Nephron (organoid): ENCODE measurements at regions not wholly inside any gene's neighbourhood (a gene's known extent, or its start where the extent isn't known, plus 50 kb on each side); places are given as distances from the start of the nearest gene placed in this dataset.
"Not testable (repeated sequence)": the region's sequence is repeated elsewhere in the genome, so short reads cannot be mapped to it uniquely, and the experiment has no call there.

Source experiments
- H3K27ac Mint-ChIP-seq, 3 experiments: 2 replicates each; pipeline ENCODE4 v1.8.0; 2020; ENCODE audit warnings: mixed read lengths in 3 of 3, mild to moderate bottlenecking in 2 of 3, moderate library complexity in 1 of 3
- H3K27me3 Mint-ChIP-seq: 2 replicates; pipeline ENCODE4 v1.8.0; 2021; ENCODE audit warnings: low read depth, mild to moderate bottlenecking, moderate library complexity, mixed read lengths
- H3K36me3 Mint-ChIP-seq: 2 replicates; pipeline ENCODE4 v1.8.0; 2020; ENCODE audit warnings: low read depth, mixed read lengths
- H3K4me1 Mint-ChIP-seq: 2 replicates; pipeline ENCODE4 v1.8.0; 2020; ENCODE audit warnings: mixed read lengths
- H3K4me3 Mint-ChIP-seq, 3 experiments: 2 replicates each; pipeline ENCODE4 v1.8.0; 2020; ENCODE audit warnings: mild to moderate bottlenecking in 3 of 3, mixed read lengths in 3 of 3, moderate library complexity in 2 of 3
- H3K9me3 Mint-ChIP-seq: 2 replicates; pipeline ENCODE4 v1.8.0; 2020; ENCODE audit warnings: mixed read lengths
- TF ChIP-seq, protein P1 (sequence below), 3 experiments: fragments of 200-600 bp; sonication (generic); IDR thresholded peaks; one replicate each; pipeline ENCODE4 v1.5.0; 2021; ENCODE audit warnings: antibody characterized with exemption in 3 of 3; ENCODE audit not compliant: unreplicated experiment in 3 of 3

- Mint-ChIP-seq H3K27ac (no peak overlapping the region), H3K27me3 (peaks cover 3% of the 10 kb centered on the region), H3K9me3 (no peaks in the 10 kb centered on the region), H3K36me3 (no peaks in the 10 kb centered on the region), H3K4me1 (no peaks in the 10 kb centered on the region), H3K4me3 (no peak overlapping the region)
- TF ChIP-seq, protein P1, sequence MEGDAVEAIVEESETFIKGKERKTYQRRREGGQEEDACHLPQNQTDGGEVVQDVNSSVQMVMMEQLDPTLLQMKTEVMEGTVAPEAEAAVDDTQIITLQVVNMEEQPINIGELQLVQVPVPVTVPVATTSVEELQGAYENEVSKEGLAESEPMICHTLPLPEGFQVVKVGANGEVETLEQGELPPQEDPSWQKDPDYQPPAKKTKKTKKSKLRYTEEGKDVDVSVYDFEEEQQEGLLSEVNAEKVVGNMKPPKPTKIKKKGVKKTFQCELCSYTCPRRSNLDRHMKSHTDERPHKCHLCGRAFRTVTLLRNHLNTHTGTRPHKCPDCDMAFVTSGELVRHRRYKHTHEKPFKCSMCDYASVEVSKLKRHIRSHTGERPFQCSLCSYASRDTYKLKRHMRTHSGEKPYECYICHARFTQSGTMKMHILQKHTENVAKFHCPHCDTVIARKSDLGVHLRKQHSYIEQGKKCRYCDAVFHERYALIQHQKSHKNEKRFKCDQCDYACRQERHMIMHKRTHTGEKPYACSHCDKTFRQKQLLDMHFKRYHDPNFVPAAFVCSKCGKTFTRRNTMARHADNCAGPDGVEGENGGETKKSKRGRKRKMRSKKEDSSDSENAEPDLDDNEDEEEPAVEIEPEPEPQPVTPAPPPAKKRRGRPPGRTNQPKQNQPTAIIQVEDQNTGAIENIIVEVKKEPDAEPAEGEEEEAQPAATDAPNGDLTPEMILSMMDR (IDR thresholded peaks at IDR 0.05; ENCODE audit: unreplicated experiment in 3 of 3) = no peak
Observed at GRCh38 chr11:72525466-72525865, 91.1 kb upstream of the CLPB start.

GRCh38 chr11:72524711-72525110 lies 90.4 kb upstream of the CLPB start:
- H3K4me3 Mint-ChIP-seq = no peak overlapping the region
- TF ChIP-seq, protein P1 (IDR thresholded peaks at IDR 0.05; ENCODE audit: unreplicated experiment in 3 of 3) = no peak
- H3K36me3 Mint-ChIP-seq = no peaks in the 10 kb centered on the region
- peaks cover 3% of the 10 kb centered on the region for H3K27me3 Mint-ChIP-seq
- H3K9me3 Mint-ChIP-seq = no peaks in the 10 kb centered on the region
- no peaks in the 10 kb centered on the region for H3K4me1 Mint-ChIP-seq
- no peak overlapping the region for H3K27ac Mint-ChIP-seq

DNA sequence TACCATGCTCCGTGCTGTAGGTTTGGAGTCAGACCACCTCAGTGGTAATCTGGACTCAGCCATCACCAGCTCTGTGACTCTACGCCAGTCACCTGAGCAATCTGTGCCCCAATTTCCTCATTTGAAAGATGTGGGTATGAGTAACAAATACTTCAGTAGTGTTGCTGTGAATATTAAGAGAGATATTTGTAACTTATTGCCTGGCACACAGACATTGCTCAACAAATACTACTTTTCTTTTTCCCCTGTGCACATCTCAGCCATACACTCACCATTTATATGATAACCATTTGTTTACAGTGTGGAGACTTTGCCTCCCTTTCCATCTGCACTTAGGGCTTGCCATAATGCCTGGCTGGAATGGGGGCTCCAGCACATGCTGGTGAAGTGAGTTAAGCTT lies 89.7 kb upstream of the CLPB start:
- Mint-ChIP-seq H3K9me3 (no peaks in the 10 kb centered on the region), H3K27ac (no peak overlapping the region), H3K4me1 (no peaks in the 10 kb centered on the region), H3K27me3 (peaks cover 3% of the 10 kb centered on the region), H3K4me3 (no peak overlapping the region), H3K36me3 (no peaks in the 10 kb centered on the region)
- TF ChIP-seq, protein P1 (IDR thresholded peaks at IDR 0.05; ENCODE audit: unreplicated experiment in 3 of 3) = no peak

DNA sequence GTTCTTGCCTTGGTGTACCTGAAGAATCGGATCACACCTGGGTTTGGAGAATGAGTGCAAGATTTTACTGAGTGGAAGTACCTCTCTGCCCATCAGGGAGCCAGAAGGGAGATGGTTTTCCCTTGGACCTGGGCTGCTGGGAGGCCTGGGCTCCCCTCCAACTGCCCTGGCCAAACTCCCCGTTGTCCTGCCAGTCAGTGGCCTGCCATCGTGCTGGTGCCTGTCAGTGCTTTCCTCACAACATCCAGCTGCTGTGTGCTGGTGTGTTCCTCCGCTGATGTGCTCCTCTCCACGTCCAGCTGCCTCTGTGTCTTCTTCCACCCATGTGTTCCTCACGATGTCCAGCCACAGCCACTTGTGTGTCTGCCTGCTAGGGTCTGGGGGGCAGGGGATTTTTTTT lies 87.9 kb upstream of the CLPB start:
- Mint-ChIP-seq H3K4me3 (no peak overlapping the region), H3K27ac (no peak overlapping the region)

GRCh38 chr11:72521664-72522063 lies 87.3 kb upstream of the CLPB start:
- no peak overlapping the region for H3K27ac Mint-ChIP-seq
- no peaks in the 10 kb centered on the region for H3K9me3 Mint-ChIP-seq
- no peaks in the 10 kb centered on the region for H3K4me1 Mint-ChIP-seq
- no peak overlapping the region for H3K4me3 Mint-ChIP-seq
- H3K27me3 Mint-ChIP-seq = peaks cover 3% of the 10 kb centered on the region
- H3K36me3 Mint-ChIP-seq = no peaks in the 10 kb centered on the region
- TF ChIP-seq, protein P1 (IDR thresholded peaks at IDR 0.05; ENCODE audit: unreplicated experiment in 3 of 3) = no peak

More for the DNA sequence above, 87.9 kb upstream of the CLPB start:
- Mint-ChIP-seq H3K27me3 (peaks cover 3% of the 10 kb centered on the region), H3K36me3 (no peaks in the 10 kb centered on the region), H3K4me1 (no peaks in the 10 kb centered on the region), H3K9me3 (no peaks in the 10 kb centered on the region)
- TF ChIP-seq, protein P1 (IDR thresholded peaks at IDR 0.05; ENCODE audit: unreplicated experiment in 3 of 3) = no peak

DNA sequence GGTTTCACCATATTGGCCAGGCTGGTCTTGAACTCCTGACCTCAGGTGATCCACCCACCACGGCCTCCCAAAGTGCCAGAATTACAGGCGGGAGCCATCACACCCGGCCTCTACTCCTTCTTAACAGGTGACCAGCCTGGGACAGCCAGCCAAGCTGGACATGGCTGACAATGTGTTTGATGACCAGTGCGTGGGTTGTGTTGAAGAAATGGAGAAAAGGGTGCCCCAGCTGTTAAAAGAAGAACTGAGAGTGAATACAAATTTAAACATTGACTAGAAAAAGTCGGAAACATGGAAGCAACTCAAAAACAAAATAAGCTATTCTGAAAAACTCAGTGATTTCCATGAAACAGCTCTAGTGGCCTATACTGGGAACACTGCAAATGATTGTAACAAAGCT lies 86.5 kb upstream of the CLPB start:
- Mint-ChIP-seq H3K9me3 (peaks cover 4% of the 10 kb centered on the region), H3K4me3 (no peak overlapping the region), H3K27ac (no peak overlapping the region), H3K4me1 (no peaks in the 10 kb centered on the region), H3K36me3 (no peaks in the 10 kb centered on the region), H3K27me3 (peaks cover 3% of the 10 kb centered on the region)
- TF ChIP-seq, protein P1 (IDR thresholded peaks at IDR 0.05; ENCODE audit: unreplicated experiment in 3 of 3) = no peak

DNA sequence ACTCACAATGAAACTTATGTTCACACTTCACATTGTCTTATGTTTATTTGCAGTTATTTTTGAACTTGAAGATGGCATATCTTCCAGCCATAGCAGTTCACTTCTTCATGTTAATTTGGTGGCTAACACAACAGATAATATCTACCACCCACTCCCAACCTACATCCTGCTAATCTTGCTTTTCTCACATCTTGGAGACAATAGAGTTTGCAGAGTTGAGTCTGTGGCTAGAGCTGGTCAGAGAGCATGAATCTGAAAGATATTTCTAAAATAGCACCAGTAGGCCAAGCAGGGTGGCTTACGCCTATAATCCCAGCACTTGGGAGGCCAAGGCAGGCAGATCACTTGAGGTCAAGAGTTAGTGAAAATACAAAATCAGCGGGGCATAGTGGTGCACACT lies 85.6 kb upstream of the CLPB start:
- H3K27ac Mint-ChIP-seq, H3K9me3 Mint-ChIP-seq, H3K4me3 Mint-ChIP-seq, H3K4me1 Mint-ChIP-seq, H3K36me3 Mint-ChIP-seq, H3K27me3 Mint-ChIP-seq: not testable (repeated sequence)
